ES-I3 (cell line): ENCODE measurements at regions not wholly inside any gene's neighbourhood (a gene's known extent, or its start where the extent isn't known, plus 50 kb on each side); places are given as distances from the start of the nearest gene placed in this dataset.

Source experiments
- H3K36me3 ChIP-seq: 2 replicates; pipeline ENCODE4 v1.6.1; 2013; ENCODE audit warnings: mild to moderate bottlenecking, low read length, control low read depth, moderate library complexity; ENCODE audit not compliant: insufficient read depth
- H3K4me1 ChIP-seq: 2 replicates; pipeline ENCODE4 v1.6.1; 2013; ENCODE audit warnings: mild to moderate bottlenecking, control low read depth, low read length; ENCODE audit not compliant: insufficient read depth
- H3K9ac ChIP-seq: 2 replicates; pipeline ENCODE4 v1.6.1; 2013; ENCODE audit warnings: low read depth, mild to moderate bottlenecking, low read length, moderate library complexity
- H3K9me3 ChIP-seq: 2 replicates; pipeline ENCODE4 v1.6.1; 2013; ENCODE audit warnings: mild to moderate bottlenecking, low read length, moderate library complexity; ENCODE audit not compliant: control insufficient read depth, insufficient read depth

DNA sequence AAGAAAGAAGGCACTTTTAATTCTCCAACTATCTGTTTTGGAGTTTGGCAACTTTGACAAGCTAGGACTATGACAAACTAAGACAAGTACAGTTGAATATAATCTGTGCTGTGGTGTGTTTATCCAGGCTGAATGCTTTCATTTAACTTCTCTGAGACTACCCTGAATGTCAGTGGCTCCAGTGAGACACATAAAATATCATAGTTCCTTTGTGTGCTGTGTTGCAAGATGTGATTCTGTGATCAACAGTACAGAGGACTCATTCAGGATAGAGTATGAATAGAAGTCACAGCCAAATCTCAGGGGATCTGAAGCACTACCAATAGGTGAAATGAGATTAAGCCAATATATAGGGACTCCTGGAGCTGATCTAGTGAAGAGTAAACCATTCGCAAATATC is 876.9 kb upstream of the FBXO33 start:
- H3K36me3 ChIP-seq: no peaks in the 10 kb centered on the region; the same call in 1 of the 2 replicates
- no peaks in the 10 kb centered on the region for H3K4me1 ChIP-seq
- no peak overlapping the region for H3K9ac ChIP-seq
- no peaks in the 10 kb centered on the region for H3K9me3 ChIP-seq

DNA sequence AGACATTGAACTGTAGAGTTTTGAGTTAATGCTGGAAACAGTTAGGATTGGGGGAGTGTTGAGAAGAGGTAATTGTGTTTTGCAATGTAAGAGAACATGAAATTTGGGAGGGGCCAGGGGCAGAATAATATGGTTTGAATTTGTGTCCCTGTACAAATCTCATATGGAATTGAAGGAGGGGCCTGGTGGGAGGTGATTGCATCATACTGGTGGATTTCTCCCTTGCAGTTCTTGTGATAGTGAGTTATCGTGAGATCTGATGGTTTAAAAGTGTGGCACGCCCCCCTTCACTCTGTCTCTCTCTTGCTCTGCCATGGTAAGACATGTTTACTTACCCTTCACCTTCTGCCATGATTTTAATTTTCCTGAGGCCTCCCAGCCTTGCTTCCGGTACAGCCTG is 876.0 kb upstream of the FBXO33 start:
- H3K9ac ChIP-seq: no peak overlapping the region
- H3K36me3 ChIP-seq: no peaks in the 10 kb centered on the region; the same call in 1 of the 2 replicates
- no peaks in the 10 kb centered on the region for H3K4me1 ChIP-seq
- H3K9me3 ChIP-seq: no peaks in the 10 kb centered on the region

DNA sequence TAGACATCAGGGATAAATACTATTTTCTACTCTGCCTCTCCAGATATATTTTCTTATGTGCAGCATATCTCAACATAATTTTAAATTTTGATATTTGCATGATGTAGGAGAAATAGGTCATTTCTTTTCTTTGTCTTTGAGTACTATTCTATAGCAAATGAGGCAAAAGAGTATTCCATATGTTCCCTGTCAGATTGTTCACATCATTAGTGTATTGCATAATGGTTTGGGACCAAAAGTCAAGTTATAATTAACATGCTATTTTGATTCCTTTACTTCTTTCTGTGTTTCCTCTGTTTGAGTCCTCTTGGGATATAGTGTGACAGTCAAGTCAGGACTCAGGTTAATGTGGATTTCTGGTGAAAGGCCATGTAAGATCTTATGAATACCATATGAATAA is 864.6 kb upstream of the FBXO33 start:
- Histone ChIP-seq H3K4me1 (no peaks in the 10 kb centered on the region), H3K36me3 (no peaks in the 10 kb centered on the region), H3K9ac (no peak overlapping the region), H3K9me3 (peaks cover 2% of the 10 kb centered on the region; the same call in 1 of the 2 replicates)

DNA sequence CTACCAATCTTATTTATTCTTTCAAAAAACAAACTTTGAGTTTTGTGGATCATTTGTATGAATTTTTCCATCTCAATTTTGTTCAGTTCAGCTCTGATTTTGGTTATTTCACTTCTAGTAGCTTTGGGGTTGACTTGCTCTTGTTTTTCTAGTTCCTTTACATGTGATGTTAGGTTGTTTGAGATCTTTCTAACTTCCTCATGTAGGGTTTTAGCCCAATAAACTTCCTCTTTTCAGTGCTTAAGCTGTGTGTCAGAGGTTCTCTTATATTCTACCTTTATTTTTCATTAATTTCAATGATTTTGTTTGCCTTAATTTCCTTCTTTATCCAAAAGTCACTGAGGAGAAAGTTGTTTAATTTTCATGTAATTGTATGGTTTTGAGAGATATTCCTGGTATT is 860.4 kb upstream of the FBXO33 start:
- Histone ChIP-seq H3K9me3 (peaks cover 2% of the 10 kb centered on the region; the same call in 1 of the 2 replicates), H3K36me3 (no peaks in the 10 kb centered on the region), H3K9ac (no peak overlapping the region), H3K4me1 (no peaks in the 10 kb centered on the region)

DNA sequence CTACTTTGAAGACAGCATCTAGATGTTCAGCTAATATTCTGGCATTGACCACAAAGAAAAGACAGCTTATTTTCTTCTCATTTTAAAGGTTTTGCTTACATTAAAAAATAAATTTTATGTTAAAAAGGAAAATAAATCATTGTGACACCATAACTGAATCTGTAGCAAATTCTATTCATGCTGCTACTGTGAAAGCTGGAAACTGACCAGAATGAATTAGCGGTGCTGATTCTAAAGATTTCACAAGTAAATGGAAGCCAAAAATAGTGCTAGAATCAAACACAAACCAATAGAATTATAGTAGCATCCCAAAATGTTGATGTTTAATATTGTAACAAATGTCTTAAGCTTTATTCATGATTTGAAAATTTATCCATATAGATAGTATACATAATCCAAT is 850.0 kb upstream of the FBXO33 start:
- Histone ChIP-seq H3K9ac (no peak overlapping the region), H3K4me1 (no peaks in the 10 kb centered on the region), H3K9me3 (0 out of 2 replicates have a peak, but pooled peaks cover 5% of the 10 kb centered on the region), H3K36me3 (no peaks in the 10 kb centered on the region)

DNA sequence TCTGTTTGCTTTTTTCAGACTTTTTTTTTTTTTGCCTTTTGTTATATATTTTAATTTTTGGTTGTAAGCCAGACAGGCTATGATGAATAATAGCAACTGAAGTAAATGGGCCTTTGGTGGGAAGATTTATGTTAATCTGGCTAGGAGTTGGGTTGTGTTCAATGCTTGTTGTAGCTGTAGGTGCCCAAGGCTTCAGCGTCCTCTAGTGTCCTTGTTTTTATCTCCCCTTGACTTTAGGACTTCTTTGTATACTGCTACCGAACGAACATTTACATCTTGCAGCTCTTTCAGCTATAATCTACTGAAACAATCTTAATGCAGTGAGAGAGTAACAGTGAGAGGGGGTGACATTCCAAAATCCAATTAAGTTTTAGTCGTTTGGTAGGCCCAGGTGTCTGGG is 848.4 kb upstream of the FBXO33 start:
- Histone ChIP-seq H3K9me3 (0 out of 2 replicates have a peak, but pooled peaks cover 5% of the 10 kb centered on the region), H3K9ac (no peak overlapping the region), H3K4me1 (no peaks in the 10 kb centered on the region), H3K36me3 (no peaks in the 10 kb centered on the region)

DNA sequence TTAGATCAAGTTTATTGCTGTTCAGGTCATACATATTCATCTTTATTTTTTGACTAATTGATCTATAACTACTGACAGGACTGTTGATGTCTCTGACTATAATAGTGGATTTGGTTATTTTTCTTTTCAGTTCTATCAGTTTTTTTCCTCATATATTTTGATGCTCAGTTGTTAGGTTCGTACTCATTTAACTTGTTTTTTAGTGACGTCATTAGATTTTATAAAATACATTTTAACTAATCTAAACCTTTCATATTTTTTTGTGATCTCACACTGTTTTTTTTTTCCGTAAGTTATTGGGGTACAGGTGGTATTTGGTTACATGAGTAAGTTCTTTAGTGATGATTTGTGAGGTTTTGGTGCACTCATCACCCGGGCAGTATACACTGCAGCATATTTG is 841.2 kb upstream of the FBXO33 start:
- Histone ChIP-seq H3K36me3 (no peaks in the 10 kb centered on the region), H3K4me1 (no peaks in the 10 kb centered on the region), H3K9ac (no peak overlapping the region), H3K9me3 (0 out of 2 replicates have a peak, but pooled peaks cover 3% of the 10 kb centered on the region)

DNA sequence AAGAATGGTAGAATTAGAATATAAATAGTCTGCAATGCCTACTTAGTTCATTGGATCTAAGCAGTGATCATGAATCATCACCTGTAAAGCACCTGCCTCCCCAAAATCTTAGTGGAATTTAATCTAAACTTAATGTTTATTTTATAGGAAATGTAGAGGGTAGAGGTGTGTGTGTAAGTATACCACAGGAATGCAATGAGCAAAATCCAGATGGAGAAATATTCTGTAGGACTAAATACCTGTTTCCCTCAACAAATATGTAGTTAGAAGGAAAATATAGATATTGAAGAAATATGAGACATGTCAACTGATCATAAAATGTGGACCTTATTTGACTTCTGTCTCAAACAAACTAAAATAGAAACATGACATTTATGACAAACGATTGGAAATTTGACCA is 839.2 kb upstream of the FBXO33 start:
- H3K9me3 ChIP-seq: no peaks in the 10 kb centered on the region
- no peaks in the 10 kb centered on the region for H3K36me3 ChIP-seq
- H3K9ac ChIP-seq: no peak overlapping the region
- no peaks in the 10 kb centered on the region for H3K4me1 ChIP-seq

DNA sequence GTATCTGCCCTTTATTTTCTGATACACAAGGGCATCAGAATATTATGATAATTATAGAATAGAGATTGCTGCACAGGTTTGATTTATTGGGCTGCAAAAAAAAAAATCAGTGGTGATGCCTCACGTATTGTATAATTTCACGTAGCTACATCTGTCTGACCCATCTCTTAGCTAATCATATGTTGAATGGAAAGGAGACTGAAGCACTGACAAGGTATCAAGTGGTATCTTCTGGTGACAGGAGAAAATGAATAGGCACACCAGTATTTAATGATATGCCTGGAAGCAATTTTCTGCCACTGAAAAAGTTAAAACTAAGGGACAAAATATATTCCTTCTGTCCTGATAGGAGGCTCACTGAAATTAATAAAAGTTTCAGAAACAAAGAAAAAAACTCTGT is 837.2 kb upstream of the FBXO33 start:
- H3K4me1 ChIP-seq: no peaks in the 10 kb centered on the region
- no peak overlapping the region for H3K9ac ChIP-seq
- H3K36me3 ChIP-seq: no peaks in the 10 kb centered on the region
- H3K9me3 ChIP-seq: no peaks in the 10 kb centered on the region

DNA sequence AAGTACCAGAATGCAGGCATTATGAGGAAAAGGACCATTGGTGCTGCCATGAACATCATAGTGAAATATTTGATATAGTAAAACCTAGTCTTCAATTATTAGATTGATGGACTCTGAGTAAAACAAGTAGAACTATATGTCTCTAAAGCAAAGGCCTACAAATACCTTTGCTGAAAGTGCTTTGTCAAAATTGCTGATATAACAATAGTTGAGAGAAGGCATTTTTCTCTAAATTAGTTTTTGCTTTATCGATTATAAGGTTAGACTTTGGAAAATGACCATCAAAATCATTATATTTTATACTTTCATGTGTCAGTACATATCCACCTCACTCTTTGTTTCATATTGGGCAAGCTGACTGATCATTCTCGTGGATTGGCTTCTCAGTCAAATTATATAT is 836.0 kb upstream of the FBXO33 start:
- Histone ChIP-seq H3K9ac (no peak overlapping the region), H3K4me1 (no peaks in the 10 kb centered on the region), H3K9me3 (no peaks in the 10 kb centered on the region), H3K36me3 (no peaks in the 10 kb centered on the region)

DNA sequence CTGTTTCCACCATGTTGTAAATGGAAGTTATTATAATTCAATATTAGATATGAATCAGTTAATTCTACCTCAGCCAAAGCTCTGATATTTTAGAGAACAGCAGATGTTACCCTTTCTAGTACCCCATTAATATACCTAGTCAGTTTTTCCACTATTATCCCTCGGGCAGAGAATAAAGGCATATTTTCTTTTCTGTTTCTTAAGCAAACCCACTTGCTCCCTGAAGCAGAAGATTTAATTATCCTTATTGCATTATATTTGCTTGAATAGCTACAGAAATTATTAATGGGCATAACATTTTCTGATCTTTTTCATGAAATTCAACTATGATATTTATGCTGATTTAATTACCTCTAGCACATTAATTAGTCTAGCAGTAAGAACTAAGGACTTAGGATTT is 832.9 kb upstream of the FBXO33 start:
- no peaks in the 10 kb centered on the region for H3K9me3 ChIP-seq

DNA sequence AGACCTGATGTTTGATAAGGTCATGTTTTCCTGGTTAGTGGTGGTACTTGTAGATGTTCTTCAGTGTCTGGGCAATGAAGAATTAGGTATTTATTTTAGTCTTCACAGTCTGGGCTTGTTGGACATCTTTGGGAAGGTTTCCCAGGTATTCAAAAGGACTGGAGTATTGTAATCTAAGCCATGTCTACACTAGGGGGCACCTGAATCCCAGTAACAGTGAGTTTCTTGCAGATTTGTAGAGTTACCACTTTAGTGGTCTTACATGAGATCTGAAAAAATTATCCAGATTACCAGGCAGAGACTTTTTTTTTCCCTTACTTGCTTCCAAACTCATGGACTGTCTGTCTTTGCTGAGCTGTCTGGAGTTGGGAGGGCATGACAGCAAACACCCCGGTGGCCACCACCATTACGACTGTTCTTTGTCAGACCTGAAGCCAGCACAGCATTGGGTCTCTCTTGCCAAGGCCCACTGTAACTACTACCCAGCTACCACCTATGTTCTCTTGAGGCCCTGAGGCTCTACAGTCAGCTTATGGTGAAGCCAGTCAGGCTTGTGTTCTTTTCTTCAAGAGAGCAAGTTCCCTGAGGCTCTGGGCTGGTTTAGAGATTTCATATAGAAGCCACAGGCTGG is 820.7 kb upstream of the FBXO33 start:
- Histone ChIP-seq H3K9ac (no peak overlapping the region), H3K4me1 (no peaks in the 10 kb centered on the region), H3K36me3 (no peaks in the 10 kb centered on the region), H3K9me3 (no peaks in the 10 kb centered on the region)

More for the DNA sequence above, 832.9 kb upstream of the FBXO33 start:
- Histone ChIP-seq H3K9ac (no peak overlapping the region), H3K36me3 (no peaks in the 10 kb centered on the region), H3K4me1 (no peaks in the 10 kb centered on the region)

DNA sequence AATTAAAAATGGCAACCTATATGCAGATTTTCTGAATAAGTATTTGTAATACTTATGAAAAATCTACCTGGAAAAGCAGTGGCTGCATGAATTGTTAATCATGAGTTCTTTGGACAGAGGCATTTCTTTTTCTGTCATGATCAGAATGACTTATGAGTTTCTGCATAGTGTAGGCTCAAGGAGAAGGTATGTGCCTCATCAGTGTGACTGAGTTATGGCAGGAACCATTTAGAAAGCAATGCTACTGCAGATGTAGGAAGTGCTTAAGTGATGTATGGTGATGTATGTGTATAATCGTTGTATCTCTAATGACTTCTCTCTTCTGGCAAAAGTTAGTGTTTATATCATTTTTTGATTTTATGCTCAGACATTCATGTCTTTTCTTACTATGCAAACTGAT is 816.4 kb upstream of the FBXO33 start:
- no peaks in the 10 kb centered on the region for H3K36me3 ChIP-seq
- H3K9ac ChIP-seq: no peak overlapping the region
- H3K9me3 ChIP-seq: no peaks in the 10 kb centered on the region
- no peaks in the 10 kb centered on the region for H3K4me1 ChIP-seq

DNA sequence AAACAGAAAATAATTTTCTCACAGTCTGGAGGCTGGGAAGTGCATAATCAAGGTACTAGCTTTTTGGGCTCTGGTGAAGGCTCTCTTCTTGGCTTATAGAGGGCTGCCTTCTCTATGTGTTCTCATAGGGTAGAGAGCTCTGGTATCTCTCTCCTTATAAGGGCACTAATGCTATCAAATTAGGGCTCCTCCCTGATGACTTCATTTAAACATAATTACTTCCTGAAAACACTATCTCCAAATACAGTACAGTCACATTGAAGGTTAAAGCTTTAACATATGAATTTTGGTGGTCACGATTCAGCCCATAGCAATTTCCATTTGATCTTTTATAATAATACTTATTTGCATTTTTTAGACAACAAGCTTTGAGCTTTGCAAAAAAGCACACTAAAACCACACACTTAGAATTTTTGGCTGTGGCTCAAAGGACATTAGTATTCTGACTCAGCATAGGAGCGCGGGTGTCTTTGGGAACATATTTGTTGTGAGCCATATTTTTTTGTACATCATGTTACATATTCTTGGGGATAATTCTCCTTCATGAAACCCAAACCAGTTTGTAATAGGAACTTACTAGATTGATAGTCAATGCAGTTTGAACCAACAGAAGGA is 808.1 kb upstream of the FBXO33 start:
- Histone ChIP-seq H3K4me1 (no peaks in the 10 kb centered on the region), H3K9me3 (peaks cover 4% of the 10 kb centered on the region; the same call in 1 of the 2 replicates), H3K36me3 (no peaks in the 10 kb centered on the region; the same call in 1 of the 2 replicates), H3K9ac (no peak overlapping the region)

DNA sequence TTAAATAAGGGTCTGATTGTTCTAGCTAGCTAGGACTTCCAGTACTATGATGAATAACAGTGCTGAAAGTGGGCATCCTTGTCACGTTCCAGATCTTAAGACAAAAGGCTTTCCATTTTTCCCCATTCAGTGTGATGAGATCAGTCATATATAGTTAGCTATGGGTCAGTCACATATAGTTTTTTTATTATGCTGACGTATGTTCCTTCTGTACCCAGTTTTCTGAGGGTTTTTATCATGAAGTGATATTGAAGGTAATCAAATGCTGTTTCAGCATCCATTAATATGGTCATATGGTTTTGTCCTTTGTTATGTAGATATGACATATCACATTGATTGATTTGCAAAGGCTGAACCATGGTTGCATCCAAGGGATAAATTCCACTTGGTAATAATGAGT is 800.1 kb upstream of the FBXO33 start:
- Histone ChIP-seq H3K36me3 (no peaks in the 10 kb centered on the region), H3K4me1 (no peaks in the 10 kb centered on the region), H3K9me3 (peaks cover 4% of the 10 kb centered on the region; the same call in 1 of the 2 replicates), H3K9ac (no peak overlapping the region)
